ENCODE measurements at regions not wholly inside any gene's neighbourhood (a gene's known extent, or its start where the extent isn't known, plus 50 kb on each side); places are given as distances from the start of the nearest gene placed in this dataset.
"Not testable (repeated sequence)": the region's sequence is repeated elsewhere in the genome, so short reads cannot be mapped to it uniquely, and the experiment has no call there.

DNA sequence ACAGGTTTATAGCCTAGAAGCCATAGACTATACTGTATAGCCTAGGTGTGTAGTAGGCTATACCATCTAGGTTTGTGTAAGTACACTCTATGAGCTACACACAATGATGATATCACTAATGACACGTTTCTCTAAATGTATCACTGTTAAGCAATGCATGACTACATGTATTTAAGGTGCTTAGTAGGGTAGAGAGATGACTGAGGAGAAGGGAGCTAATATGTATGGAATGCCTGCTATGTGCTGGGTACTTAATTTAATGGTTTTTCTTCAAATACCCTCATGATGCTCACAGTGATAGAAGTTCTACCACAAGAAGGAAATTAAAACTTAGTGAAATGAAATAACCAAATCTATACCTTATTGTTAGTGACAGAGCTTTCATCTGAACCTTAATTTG is 1785.5 kb downstream of the EFNA5 start:
- DNase-seq (ENCODE audit: extremely low read depth in 1 of 2, low read depth in 1 of 2): no peak

DNA sequence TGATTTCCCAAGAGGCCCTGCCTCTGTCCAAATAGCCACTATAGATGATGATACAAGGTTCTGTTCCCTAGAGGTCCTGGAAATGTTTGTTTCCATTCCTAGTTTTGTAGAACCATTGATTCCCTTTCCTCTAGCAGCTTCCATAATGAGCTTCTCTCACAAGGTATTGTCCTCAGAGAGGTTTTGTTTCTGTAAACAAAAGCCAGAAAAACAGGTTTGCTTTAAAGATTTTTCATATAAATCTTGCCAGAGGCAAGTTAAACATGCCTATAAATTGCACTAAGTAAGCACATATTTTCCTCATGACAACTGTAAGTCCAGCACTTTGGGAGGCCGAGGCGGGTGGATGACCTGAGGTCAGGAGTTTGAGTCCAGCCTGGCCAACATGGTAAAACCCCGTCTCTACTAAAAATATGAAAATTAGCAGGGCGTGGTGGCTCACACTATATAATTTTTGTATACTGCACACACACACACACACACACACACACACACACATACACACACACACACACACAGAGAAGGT is 1787.7 kb downstream of the EFNA5 start:
- no peak for DNase-seq (ENCODE audit: extremely low read depth in 1 of 2, low read depth in 1 of 2)

DNA sequence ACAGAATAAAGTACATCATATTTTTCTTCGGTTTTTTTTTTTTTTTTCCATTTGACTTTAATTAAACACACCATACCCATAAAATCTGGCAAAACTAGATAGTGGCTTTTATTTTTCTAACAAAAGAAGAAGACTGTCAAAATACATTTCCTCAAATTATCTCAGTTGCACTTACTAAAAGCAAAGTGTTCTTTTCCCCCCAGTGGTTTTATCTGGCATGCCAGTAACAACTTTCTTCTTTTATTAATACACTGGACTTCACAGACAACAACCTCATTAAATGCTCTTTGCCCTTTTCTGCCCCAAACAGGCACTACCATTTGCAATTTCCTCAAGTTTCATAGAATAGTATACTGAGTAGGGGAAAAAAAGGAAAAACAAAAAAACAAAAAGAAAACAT is 1792.3 kb downstream of the EFNA5 start:
- DNase-seq (ENCODE audit: extremely low read depth in 1 of 2, low read depth in 1 of 2): no peak

DNA sequence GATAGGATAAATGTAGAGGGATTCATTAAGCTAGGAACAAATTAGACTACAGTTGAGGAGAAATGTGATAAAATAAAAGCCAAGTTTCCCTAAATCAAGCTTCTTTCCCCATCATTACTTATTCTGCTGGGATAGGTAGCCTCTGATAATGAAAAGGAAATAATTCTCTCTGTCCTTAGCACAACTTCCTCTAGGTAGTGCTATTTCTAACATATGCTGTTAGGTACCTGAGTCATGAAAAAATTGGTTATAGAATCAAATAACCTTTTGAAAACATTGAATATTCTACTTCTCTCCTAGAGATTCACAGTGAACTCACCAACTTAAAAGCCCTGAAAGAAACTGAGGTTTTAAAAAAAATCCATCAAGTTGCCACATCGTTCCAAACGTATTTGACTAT is 1793.1 kb downstream of the EFNA5 start:
- no peak for DNase-seq (ENCODE audit: extremely low read depth in 1 of 2, low read depth in 1 of 2)

DNA sequence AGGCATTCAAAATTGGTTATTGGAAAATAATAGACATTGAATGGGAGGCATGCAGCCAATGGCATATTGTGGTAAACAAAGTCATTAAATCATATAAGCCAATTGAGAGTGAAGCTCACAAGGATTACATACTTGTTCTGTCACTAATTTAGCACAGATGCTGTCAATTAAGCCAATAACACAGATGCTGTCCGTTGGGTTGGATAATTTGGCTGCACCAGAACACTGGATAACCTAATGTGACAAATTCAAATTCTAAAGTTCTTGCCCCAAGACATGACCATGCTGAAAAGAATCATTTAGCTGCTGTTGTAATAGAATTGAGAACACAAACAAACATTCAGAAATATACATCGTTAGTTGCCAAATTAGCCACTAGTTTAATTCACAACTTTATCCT is 1796.4 kb downstream of the EFNA5 start:
- no peak for DNase-seq (ENCODE audit: extremely low read depth in 1 of 2, low read depth in 1 of 2)

DNA sequence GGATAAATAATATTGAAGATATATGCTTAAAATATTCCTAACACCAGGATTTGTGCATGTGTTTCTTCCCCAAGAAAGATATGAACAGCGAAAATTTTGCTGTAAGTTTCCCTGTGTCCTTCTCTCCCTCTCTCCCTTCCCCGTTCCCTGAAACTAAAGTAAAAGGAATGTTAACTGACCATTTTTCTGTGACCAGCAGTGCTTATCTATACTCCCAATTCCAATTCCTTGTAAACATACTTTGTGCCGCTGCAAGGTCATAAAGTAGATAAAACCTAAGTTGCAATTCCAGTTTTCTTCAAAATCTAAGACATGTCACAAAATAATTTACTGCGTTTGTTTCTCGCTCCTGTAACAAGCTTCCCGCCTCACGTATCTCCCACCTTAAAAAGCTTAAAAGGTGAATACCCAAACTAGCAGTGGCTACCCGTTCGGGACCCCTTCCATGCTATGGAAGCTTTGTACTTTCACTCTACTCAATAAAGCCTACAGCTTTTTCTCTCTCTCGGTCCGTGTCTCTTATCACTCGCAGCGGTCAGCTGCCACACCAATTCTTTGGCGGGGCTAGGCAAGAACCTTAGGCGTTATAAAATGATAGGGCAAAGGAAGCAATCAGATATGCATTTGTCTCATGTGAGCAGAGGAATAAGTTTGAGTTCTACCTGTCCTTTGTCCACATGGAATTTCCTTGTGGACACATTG is 1798.0 kb downstream of the EFNA5 start:
- no peak for DNase-seq (ENCODE audit: extremely low read depth in 1 of 2, low read depth in 1 of 2)

DNA sequence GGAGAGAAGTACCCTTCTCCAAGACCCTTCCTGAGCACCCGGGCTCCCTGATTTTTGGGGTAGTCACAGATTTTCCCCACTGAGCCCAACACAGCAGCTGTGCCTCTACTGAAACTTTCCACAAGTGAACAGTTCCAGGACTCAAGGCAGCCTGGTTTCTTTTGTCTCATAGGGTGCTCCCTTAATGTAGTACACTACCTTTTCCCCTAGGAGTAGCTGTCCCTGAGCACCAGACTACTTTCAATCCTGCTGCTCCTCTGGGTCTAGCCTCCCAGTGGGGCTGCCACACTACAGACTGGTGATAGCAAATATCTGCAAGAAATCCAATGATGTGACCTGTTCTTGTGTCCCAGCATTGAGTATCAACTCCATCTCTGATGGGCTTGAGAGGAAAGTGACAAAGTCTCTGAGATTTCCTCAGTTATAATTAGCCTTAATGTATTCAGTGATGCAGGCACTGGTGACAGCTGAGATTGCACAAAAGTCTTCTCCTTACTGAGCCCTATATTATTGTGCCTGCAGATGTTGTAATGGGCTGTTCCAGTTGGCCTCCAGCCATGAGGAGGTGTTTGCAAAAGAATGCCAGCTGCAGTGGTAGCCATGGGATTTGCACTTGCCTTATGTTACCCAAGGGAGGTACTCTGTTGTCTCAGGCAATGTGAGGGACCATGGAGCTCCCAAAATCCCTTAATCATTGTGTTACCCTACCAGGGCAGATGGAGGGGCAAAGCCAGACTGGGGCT is 1802.5 kb downstream of the EFNA5 start:
- no peak for DNase-seq (ENCODE audit: extremely low read depth in 1 of 2, low read depth in 1 of 2)

DNA sequence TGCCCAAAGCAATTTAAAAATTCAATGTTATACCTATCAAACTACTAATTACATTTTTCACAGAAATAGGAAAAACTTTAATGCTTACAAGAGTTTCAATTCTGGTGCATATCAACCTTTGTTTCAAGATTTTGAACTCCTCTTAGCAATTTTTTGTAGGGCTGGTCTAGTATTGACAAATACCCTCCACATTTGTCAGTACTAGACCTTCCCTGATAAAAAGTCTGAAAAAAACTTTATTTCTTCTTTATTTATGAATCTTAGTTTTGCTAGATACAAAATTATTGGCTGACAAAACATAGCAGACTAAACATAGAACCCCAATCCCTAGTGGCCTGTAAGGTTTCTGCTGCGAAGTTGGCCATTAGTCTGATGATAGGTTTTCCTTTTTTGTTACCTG is 1804.9 kb downstream of the EFNA5 start:
- no peak for DNase-seq (ENCODE audit: extremely low read depth in 1 of 2, low read depth in 1 of 2)

DNA sequence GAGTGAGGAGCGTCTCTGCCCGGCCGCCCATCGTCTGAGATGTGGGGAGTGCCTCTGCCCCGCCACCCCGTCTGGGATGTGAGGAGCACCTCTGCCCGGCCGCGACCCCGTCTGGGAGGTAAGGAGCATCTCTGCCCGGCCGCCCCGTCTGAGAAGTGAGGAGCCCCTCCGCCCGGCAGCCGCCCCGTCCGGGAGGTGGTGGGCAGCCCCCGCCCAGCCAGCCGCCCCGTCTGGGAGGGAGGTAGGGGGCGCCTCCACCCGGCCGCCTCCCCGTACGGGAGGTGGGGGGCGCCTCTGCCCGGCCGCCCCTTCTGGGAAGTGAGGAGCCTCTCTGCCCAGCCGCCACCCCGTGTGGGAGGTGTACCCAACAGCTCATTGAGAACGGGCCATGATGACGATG is 1811.4 kb downstream of the EFNA5 start:
- DNase-seq (ENCODE audit: extremely low read depth in 1 of 2, low read depth in 1 of 2): not testable (repeated sequence)

DNA sequence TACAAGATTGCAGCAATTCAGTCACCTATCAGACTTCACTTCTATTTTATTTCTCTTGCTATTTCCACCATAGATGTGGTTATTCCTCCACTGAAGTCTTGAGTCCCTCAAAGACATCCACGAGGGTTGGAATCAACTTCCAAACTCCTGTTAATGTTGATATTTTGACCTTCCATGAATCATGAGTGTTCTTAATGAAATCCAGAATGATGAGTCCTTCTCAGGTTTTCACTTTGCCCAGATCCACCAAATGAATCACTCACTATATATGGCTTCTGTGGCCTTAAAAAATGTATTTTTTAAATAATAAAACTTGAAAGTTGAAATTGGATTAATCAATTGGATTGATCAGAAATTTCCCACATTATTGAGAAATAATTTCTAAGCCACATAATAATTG is 1821.0 kb downstream of the EFNA5 start:
- DNase-seq (ENCODE audit: extremely low read depth in 1 of 2, low read depth in 1 of 2): no peak

DNA sequence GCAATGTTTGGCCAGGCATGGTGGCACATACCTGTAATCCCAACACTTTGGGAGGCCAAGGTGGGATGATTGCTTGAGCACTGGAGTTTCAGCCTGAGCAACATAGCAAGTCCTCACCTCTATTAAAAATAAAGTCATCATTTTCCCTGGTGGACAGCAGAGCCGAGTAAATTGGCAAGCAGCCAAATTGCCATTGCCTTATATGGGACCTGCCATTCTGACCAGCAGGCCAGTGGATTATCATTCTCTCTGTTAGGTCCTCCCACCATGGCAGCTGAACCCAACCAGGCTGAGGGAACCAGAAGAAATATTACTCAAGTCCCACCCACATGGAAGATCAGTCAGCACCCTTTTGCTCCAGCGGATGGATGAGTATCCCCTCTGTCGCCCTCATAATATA is 1829.9 kb downstream of the EFNA5 start:
- DNase-seq (ENCODE audit: extremely low read depth in 1 of 2, low read depth in 1 of 2): no peak

DNA sequence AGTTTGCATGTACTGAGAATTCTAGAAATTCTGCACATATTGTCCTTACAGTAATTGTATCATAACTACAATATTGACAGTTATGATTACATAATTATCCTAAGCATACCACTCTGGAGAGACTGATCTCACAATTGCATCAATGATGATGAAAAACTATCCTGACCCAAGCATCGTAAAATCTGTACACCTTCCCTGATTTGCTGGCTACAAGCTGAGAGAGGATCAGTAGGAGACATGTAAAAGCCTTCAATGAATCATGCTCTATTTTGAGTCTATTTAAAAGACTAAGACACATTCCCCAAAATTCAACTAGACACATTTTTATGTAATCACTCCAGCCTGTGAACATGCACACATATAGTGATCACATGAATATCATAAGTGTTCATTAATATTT is 1833.8 kb downstream of the EFNA5 start:
- no peak for DNase-seq (ENCODE audit: extremely low read depth in 1 of 2, low read depth in 1 of 2)

DNA sequence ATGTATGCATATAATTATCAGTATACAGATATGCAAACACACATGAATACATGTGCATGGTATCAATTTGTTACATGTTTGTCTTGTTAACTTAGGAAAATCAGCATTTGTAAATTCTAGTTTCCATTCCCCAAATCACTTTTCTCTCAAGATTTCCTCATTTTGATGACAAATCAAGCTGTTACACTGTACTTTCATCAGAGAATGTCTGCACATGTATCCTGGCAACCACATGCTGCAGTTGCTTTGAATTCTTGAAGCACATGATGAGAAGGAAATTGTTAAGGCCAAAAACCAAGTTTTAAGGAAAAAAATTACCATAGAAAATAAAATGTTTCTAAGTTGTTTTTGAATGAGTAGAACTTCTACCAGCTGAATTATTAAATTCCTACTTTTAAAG is 1834.5 kb downstream of the EFNA5 start:
- no peak for DNase-seq (ENCODE audit: extremely low read depth in 1 of 2, low read depth in 1 of 2)

DNA sequence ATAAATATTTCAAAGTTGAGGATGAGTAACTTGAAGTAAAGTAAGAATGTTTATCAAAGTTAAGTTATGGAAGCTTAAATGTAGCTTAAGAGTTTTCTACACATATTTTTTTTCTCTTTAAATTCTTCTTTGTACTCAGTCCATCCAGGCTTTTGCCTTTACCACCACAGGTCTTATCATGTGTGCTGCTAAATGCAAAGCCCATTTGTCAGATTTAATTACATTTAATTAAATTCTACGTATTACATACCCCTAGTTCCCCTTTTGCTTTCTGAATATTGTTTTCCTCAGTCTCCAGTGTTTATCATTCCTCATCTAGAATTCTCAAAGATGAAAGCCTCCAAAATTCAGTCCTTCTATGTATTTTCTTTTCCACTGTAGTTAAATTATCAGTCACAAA is 1841.9 kb downstream of the EFNA5 start:
- no peak for DNase-seq (ENCODE audit: extremely low read depth in 1 of 2, low read depth in 1 of 2)

DNA sequence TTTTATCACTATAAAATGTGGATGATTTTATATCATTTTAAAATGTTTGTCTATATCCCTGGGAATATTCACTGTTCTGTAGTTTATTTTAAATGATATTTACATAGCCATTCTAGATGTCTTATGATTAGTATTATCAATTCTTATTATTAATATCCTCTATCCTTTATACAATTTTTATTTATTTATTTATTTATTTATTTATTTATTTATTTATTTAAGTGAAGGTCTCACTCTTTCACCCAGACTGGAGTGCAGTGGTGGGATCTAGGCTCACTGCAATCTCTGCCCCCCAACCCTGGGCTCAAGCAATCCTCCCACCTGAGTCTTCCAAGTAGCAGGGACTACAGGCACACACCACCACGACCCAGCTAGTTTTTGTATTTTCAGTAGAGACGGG is 1848.9 kb downstream of the EFNA5 start:
- DNase-seq (ENCODE audit: extremely low read depth in 1 of 2, low read depth in 1 of 2): no peak

DNA sequence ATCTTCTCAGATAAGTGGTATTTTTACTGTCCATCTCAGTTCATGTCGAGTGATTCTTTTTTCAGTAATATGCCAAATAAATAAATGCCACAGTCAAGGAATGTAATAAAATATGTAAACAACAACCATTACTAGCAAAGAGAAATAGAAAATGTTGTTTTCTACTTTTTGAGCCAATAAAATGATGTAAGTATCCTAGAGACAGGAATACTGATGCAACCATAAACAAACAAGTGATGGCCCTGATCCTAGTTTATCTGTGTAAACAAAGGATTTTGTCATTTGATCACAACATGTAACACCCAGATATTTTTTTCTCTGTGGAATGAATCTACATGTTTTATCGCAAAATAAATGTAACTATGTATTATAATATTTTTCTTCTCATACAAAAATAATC is 1852.8 kb downstream of the EFNA5 start:
- DNase-seq (ENCODE audit: extremely low read depth in 1 of 2, low read depth in 1 of 2): no peak

DNA sequence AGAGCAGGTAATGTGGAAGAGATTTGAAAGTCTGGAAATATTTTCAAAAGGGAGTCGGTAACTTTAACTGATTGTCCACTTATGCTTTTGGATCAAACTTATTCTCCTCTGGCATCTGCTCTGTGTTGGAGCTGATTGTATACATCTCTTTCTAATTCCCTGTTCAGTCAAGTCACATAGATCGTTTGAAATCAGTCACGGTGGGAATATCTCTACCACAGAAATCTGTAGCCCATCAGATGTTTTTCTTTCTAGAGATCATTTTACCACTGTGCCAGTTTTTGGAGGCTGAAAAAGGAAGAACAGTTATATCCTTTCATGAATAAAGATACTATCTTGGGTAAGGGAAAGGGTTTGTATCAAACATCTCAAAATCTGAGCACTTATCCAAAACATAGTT is 1853.3 kb downstream of the EFNA5 start:
- no peak for DNase-seq (ENCODE audit: extremely low read depth in 1 of 2, low read depth in 1 of 2)

DNA sequence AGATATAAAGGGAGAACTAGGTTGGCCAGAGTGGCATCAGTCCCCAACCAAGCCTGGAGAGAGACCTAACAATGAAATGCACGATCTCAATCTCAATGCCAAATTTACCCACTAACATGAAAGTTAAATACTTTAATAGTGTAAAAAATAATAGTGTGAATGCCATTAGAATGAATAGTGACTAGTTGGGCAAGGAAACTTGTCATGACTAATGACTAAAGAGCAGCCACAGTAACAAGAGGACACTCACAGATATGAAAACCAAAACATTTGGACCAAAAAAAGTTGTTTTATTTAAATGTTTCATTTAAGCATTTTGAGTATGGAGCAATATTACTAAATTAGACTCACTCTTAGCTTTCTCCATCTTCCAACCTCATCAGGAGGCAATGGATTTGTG is 1853.8 kb downstream of the EFNA5 start:
- DNase-seq (ENCODE audit: extremely low read depth in 1 of 2, low read depth in 1 of 2): no peak

DNA sequence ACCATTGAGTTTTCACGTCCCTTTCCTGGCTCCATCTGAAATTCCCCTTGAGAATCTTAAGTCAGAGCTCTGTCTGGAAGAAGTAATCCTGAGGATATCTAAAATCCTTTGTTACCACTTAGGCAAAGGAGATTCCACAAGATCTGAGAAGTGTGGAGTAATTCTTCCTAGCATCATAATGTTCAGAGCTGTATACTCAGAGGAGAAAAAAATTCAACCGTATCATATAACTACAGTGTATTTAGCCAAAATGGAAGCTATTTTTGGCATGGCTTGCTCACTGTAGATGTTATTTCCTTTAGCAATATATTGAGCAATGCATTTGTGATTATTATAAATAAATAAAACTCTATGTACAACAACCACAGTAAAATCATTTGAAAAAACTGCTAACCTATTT is 1858.4 kb downstream of the EFNA5 start:
- no peak for DNase-seq (ENCODE audit: extremely low read depth in 1 of 2, low read depth in 1 of 2)

DNA sequence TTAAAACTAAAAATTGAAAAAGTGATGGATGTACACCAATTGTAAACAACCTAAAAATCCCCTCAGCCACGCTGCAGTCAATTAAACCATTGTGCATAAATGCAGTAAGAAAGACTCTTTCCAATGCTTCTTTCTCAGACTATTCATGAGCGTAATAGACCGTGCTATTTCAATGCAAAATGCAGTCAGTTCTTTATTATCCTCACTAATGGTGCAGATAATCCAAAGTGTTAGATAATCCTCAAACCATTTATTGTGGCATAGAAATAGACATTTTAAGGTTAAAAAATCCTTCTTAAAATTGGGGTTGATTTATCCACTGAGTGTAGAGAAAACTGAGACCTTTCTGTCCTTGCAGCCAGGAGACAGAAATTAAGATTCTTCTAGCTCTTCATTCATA is 1862.8 kb downstream of the EFNA5 start:
- no peak for DNase-seq (ENCODE audit: extremely low read depth in 1 of 2, low read depth in 1 of 2)

DNA sequence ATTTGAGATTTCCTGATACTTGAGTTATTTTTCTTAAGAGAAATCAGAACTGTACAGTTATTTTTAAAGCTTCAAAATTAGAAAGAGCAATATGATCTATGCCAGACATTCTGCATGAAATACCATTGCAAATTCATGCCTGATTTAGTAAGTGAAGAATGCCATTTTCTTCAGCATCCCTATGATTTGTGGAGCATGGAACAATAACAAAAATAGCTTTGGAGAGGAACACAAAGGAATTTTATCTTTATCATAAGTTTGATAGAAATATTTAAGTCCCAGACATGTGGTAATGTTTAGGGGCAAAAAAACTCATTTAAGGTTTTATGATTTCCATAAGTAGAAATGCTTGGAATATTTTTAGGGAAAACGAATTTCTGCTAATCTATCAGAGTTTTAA is 1863.4 kb downstream of the EFNA5 start:
- DNase-seq (ENCODE audit: extremely low read depth in 1 of 2, low read depth in 1 of 2): no peak

DNA sequence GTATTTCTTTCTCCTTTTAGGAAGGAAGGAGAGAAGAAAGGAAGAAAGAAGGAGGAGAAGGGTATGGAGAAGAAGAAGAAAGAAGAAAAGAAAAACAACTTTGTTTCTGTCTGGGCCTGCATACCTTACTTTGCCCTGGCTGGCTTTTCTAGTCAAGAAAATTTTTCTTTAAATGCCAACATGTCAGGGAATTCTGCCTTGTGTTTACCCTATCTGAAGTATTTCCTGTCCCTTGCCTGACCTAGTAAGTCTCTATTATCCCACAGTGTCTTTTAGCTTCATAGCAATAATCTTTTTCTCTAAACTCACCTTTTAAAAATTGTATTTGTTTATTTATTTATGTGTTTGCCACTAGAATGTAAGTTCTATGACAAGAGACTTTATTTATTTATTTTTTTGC is 1864.1 kb downstream of the EFNA5 start:
- DNase-seq (ENCODE audit: extremely low read depth in 1 of 2, low read depth in 1 of 2): no peak

DNA sequence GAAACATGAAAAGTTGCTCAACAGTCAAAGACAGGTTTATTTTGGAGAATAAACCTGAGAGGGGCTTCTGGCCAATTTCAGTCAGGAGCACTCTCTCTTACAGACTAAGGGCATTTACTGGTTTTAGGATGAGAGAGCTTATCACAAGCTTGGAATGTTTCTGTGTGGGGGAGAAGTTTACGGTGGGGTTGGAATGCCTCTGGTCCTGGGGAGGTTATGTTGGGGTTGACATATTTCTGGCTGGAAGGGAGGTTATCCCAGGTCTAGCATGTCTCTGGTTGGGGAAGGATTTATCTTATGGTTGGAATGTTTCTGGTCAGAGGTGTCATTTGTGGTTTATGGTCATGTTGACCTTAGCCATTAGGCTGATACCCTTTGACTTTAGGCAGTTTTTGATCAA is 1867.3 kb downstream of the EFNA5 start:
- no peak for DNase-seq (ENCODE audit: extremely low read depth in 1 of 2, low read depth in 1 of 2)
